Fibroblast of lung (primary cell): ENCODE measurements at regions not wholly inside any gene's neighbourhood (a gene's known extent, or its start where the extent isn't known, plus 50 kb on each side); places are given as distances from the start of the nearest gene placed in this dataset.

Experiments used
- DNase-seq, 2 donors: peaks; one replicate each; pipeline versions ENCODE4 v3.0.0 to v3.0.0-alpha.2; 2010; ENCODE audit warnings: low read depth in 2 of 2
- H2AFZ ChIP-seq: 2 replicates; pipeline ENCODE4 v1.5.1; 2012; ENCODE audit warnings: low read length, control low read depth, inconsistent platforms
- H3K27ac ChIP-seq: 2 replicates; pipeline ENCODE4 v1.5.1; 2011; ENCODE audit warnings: low read length, control low read depth; ENCODE audit not compliant: insufficient read depth
- H3K27me3 ChIP-seq: 2 replicates; pipeline ENCODE4 v1.5.1; 2011; ENCODE audit warnings: mild to moderate bottlenecking, low read length; ENCODE audit not compliant: control insufficient read depth, insufficient read depth
- H3K36me3 ChIP-seq: 2 replicates; pipeline ENCODE4 v1.5.1; 2011; ENCODE audit warnings: low read length; ENCODE audit not compliant: control insufficient read depth, insufficient read depth
- H3K4me1 ChIP-seq: 2 replicates; pipeline ENCODE4 v1.5.1; 2011; ENCODE audit warnings: low read length; ENCODE audit not compliant: control insufficient read depth, insufficient read depth; ENCODE audit errors: extremely low read depth
- H3K4me2 ChIP-seq: 2 replicates; pipeline ENCODE4 v1.5.1; 2011; ENCODE audit warnings: low read length, control low read depth; ENCODE audit not compliant: insufficient read depth; ENCODE audit errors: extremely low read depth
- H3K4me3 ChIP-seq, 4 experiments: fragments of 200-600 bp in 1 of 4; sonication (generic) in 1 of 4; replicated peaks in 1 of 4; 2 replicates each; pipeline ENCODE4 v1.5.1; 2011 to 2016; ENCODE audit warnings: low read length in 4 of 4, low read depth in 3 of 4, mild to moderate bottlenecking in 3 of 4, control low read depth in 2 of 4, inconsistent platforms in 1 of 4, mixed read lengths in 1 of 4; ENCODE audit not compliant: insufficient read depth in 1 of 4; ENCODE audit errors: control extremely low read depth in 1 of 4
- H3K79me2 ChIP-seq: 2 replicates; pipeline ENCODE4 v1.5.1; 2012; ENCODE audit warnings: mild to moderate bottlenecking, low read length, inconsistent platforms; ENCODE audit not compliant: control insufficient read depth, insufficient read depth
- H3K9ac ChIP-seq: 2 replicates; pipeline ENCODE4 v1.5.1; 2011; ENCODE audit warnings: mild to moderate bottlenecking, low read length, control low read depth; ENCODE audit not compliant: insufficient read depth
- H3K9me3 ChIP-seq: 2 replicates; pipeline ENCODE4 v1.5.1; 2012; ENCODE audit warnings: low read depth, low read length; ENCODE audit not compliant: control insufficient read depth, insufficient read depth
- H4K20me1 ChIP-seq: 2 replicates; pipeline ENCODE4 v1.5.1; 2011; ENCODE audit warnings: low read length; ENCODE audit not compliant: control insufficient read depth, insufficient read depth; ENCODE audit errors: extremely low read depth
- CTCF ChIP-seq, 2 donors: IDR thresholded peaks in 1 of 2; conservative IDR thresholded peaks in 1 of 2; 1 replicate in 1 of 2; 2 replicates in 1 of 2; pipeline ENCODE4 v1.5.1; 2011 to 2012; ENCODE audit warnings: low read length in 2 of 2, control low read depth in 1 of 2, inconsistent platforms in 1 of 2, low read depth in 1 of 2, mild to moderate bottlenecking in 1 of 2
- EZH2 ChIP-seq: IDR thresholded peaks from 2 replicates; pipeline ENCODE4 v1.5.1; 2012; ENCODE audit warnings: low read length, control low read depth, mild to moderate bottlenecking; ENCODE audit errors: missing control alignments

GRCh38 chr4:145290955-145291354, 110.6 kb upstream of the OTUD4 start:
- Histone ChIP-seq H3K27ac (no peak overlapping the region), H3K4me3 (no peak overlapping the region), H3K9me3 (no peaks in the 10 kb centered on the region), H2AFZ (no peak overlapping the region), H3K79me2 (no peaks in the 10 kb centered on the region), H4K20me1 (no peaks in the 10 kb centered on the region), H3K4me2 (no peak overlapping the region), H3K36me3 (no peaks in the 10 kb centered on the region), H3K27me3 (no peaks in the 10 kb centered on the region), H3K9ac (no peak overlapping the region), H3K4me1 (no peaks in the 10 kb centered on the region)
- DNase-seq = no peak
- TF ChIP-seq EZH2 = no peak
- no peak for TF ChIP-seq CTCF (conservative IDR thresholded peaks at IDR 0.05 in 1 of 2, IDR thresholded peaks at IDR 0.05 in 1 of 2; ENCODE audit: low read depth in 1 of 2, low read length in 2 of 2)

- peak in 1 of 2 donors; percentile 87 for DNase-seq
- Histone ChIP-seq H3K4me3 (no peak overlapping the region), H4K20me1 (no peaks in the 10 kb centered on the region), H3K9me3 (no peaks in the 10 kb centered on the region), H3K4me1 (no peaks in the 10 kb centered on the region), H3K36me3 (no peaks in the 10 kb centered on the region), H2AFZ (no peak overlapping the region), H3K4me2 (no peak overlapping the region), H3K9ac (no peak overlapping the region), H3K27ac (no peak overlapping the region), H3K79me2 (no peaks in the 10 kb centered on the region), H3K27me3 (no peaks in the 10 kb centered on the region)
- TF ChIP-seq CTCF (conservative IDR thresholded peaks at IDR 0.05 in 1 of 2, IDR thresholded peaks at IDR 0.05 in 1 of 2; ENCODE audit: low read depth in 1 of 2, low read length in 2 of 2) (no peak), EZH2 (no peak)
These were observed 109.2 kb upstream of the OTUD4 start for GRCh38 chr4:145289403-145290076.

- no peaks in the 10 kb centered on the region for H3K9me3 ChIP-seq
- no peaks in the 10 kb centered on the region for H3K36me3 ChIP-seq
- H3K9ac ChIP-seq = no peak overlapping the region
- no peak for DNase-seq
- no peak overlapping the region for H2AFZ ChIP-seq
- no peaks in the 10 kb centered on the region for H3K79me2 ChIP-seq
- no peak overlapping the region for H3K27ac ChIP-seq
- H3K27me3 ChIP-seq = no peaks in the 10 kb centered on the region
- TF ChIP-seq CTCF (conservative IDR thresholded peaks at IDR 0.05 in 1 of 2, IDR thresholded peaks at IDR 0.05 in 1 of 2; ENCODE audit: low read depth in 1 of 2, low read length in 2 of 2) = no peak
- no peak overlapping the region for H3K4me2 ChIP-seq
- H3K4me1 ChIP-seq = no peaks in the 10 kb centered on the region
- no peak overlapping the region for H3K4me3 ChIP-seq
- no peaks in the 10 kb centered on the region for H4K20me1 ChIP-seq
These were observed 107.0 kb upstream of the OTUD4 start for GRCh38 chr4:145287351-145287750.
